Skeletal muscle cell (primary cell): ENCODE measurements at regions not wholly inside any gene's neighbourhood (a gene's known extent, or its start where the extent isn't known, plus 50 kb on each side); places are given as distances from the start of the nearest gene placed in this dataset.
"Not testable (repeated sequence)": the region's sequence is repeated elsewhere in the genome, so short reads cannot be mapped to it uniquely, and the experiment has no call there.

Experiments
- DNase-seq: peaks from one replicate; pipeline ENCODE4 v3.0.0-alpha.2; 2010; ENCODE audit warnings: low read depth
- H3K4me3 ChIP-seq: 2 replicates; pipeline ENCODE4 v1.5.1; 2011; ENCODE audit warnings: low read depth, mild to moderate bottlenecking, control low read depth, low read length, moderate library complexity

DNA sequence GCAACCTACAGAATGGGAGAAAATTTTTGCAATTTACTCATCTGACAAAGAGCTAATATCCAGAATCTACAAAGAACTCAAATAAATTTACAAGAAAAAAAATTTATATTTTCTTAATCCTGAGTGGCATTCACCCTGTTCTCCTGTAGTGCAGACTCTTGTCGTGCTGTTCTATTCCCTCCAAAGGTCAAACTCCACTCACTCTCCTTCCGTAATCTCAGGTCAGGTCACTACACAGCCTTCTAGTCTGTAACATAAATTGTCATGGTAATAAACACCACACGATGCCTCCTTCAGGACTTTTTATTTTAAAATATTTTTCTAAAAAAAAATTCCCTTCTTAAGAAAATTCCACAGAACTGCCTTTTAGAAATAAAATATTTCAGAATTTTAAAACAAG lies 417.9 kb upstream of the GCFC2 start:
- no peak for DNase-seq
- no peak overlapping the region for H3K4me3 ChIP-seq

DNA sequence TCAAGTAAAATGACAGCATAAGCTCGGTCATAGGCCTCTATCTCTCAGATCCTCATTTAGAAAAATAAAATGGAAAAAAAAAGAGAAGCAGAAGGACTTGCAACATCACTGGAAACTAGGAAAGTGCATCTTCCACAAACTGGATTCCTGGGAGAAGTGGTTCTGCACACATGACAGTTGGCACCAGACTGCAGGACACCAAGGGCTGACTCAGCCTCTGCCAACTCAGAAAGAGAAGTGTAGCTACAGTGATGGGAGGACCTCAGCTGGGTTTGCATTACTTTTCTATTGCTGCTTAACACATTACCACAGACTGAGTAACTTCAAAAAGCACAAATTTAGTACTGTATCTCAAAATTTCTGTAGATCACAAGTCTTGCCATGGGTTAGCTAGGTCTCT lies 409.5 kb upstream of the GCFC2 start:
- H3K4me3 ChIP-seq = no peak overlapping the region
- DNase-seq = no peak

DNA sequence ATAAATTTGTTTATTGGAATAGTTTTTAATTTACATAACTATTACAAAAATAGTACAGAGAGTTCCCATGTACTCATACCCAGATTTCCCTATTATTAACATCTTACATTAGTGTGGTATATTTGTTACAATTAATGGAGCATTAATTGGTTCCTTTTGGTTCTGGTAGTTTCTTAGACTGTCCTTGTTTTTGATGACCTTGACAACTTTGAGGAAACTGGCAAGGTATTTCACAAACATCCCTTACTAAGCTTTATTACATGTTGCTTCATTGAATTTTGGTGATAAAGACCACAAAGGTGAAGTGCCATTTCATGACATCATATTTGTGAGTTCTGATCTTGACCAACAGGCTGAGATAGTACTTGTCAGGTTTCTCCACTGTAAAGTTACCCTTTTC lies 379.0 kb upstream of the GCFC2 start:
- no peak for DNase-seq
- H3K4me3 ChIP-seq = no peak overlapping the region

DNA sequence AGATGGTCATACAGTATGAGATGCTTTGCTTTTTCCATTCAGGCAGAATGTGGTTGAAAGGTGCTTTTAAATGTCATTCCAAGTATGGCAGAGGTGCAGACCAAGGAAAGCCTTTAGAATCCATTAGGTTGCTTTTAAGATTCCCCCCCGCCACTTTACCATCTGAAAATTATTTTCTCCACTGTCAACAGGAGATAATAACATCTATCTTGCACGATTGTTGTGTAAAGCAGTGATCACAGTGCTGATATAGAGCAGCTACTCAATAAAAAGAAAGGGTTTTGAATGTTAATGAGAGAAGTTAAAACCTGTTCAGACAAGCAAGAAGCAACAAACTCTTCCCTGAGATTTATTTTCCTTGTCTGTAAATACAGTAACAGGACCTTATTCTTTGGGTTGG lies 372.5 kb upstream of the GCFC2 start:
- H3K4me3 ChIP-seq = no peak overlapping the region
- no peak for DNase-seq

DNA sequence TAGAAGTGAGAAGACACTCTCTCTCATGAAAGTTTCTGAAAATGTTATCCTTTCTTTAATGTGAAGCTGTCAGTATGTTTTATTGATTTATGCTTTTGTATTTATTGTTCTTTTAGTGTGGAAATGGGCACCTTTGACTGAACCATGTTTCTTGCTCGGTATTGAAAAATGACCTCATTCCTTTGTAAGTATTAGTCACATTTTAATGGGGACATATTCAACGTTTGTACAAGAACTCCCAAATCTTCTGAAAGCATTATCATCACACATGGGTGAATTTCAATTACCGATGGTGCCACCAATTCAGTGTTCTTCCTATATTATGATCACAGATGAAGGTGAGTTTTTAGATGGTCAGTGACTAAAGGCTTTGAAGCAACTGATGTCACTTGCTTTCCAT lies 371.8 kb upstream of the GCFC2 start:
- no peak for DNase-seq
- H3K4me3 ChIP-seq = no peak overlapping the region

DNA sequence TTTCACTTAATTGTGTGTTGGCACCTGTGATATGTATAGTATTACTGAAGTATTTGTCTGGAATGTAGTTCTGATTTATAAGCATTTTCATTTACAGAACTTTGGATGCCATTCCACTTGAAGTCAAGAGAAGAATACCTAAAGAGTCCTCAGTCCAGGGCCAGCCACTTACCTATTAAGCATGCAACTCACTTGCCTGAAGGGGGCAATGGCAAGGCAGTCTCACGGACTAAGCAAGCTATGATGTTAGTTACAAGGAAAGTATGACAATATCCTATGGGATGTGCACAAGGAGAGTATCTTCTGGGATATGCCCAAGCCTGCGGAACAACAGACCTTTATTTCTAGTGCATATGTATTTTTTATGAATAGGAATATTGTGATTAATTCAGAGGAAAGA lies 369.4 kb upstream of the GCFC2 start:
- H3K4me3 ChIP-seq = no peak overlapping the region
- DNase-seq = no peak

DNA sequence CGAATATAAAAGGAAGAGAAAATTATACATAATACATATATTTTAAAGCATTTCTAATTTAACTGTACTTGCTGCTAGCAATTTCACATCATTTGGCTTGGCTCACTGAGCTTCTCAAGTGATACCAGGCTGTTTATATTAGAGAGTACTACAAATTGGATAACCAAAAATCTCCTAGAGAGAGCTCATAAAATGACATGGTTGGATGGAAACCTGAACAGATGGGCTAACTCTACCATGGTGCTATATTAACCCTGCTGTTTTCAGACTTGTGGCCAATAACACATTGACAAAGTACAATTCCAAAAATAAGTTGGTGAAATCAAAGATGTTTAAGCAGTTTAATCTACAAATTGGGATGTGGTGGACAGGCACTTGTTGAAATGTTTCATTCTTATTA lies 364.4 kb upstream of the GCFC2 start:
- H3K4me3 ChIP-seq = no peak overlapping the region
- DNase-seq = no peak

DNA sequence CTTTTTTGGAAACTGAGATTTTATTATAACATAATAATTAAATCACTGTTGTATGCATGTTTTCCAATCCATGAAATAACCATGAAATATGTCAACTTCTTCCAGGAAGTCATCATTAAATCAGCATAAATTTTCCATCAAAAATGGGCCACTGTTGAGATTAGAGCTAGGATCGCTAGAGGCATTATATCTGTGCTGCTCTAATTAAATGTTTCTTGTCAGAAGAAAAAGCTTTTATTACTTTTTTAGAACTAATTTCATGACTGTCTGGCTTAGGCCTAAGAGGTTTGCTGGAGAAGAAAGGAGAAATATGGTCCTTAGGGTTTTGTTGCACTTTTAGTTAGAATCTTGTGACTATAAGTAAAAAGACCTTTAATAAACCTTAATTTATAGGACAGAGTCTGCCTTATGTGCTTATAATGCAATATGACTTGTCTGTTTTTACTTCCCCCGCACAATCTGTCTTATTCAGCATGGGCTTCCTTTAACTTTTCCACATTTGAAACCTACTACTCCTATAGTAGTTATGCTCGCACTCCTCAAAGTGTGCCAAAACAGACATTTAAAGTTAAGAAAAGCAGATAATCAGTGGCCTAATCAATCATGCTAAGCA lies 363.4 kb upstream of the GCFC2 start:
- DNase-seq = no peak

DNA sequence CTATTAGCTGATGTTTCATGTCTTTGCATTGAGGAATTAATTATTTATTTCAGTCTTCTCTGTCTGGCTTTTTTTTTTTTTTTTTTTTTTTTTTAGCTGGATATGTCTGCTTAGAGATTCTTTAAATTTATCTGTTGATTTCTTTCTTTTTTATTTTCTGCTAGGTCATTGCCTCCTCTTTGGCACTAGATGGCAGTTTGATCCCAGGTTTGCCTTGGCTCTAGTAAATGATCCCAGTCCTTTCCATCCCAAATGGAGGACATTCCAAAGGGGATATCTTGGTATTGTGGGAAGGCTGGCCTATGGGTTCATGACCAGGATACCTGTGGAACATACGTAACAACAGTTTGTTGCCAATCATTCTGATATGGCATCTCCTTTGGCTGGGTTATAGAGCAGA lies 339.5 kb upstream of the GCFC2 start:
- no peak overlapping the region for H3K4me3 ChIP-seq
- DNase-seq = no peak

More for the DNA sequence above, 363.4 kb upstream of the GCFC2 start:
- no peak overlapping the region for H3K4me3 ChIP-seq

DNA sequence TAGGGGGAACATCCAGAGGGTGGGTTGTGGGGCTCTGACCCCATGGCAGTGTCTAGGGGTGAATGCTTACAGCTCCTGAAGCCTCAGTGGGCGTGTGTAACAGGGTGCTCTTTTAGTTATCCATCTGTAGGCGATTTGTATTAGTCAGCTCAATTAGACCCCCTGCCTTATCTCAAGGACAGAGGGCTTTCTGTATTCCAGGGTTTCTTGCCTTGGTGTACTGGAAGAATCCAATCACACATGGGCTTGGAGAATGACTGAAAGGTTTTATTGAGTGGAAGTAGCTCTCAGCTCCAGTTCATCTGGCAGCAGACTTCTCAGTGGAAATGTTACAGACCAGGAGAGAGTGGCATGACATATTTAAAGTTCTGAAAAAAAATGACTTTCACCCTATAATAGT lies 334.0 kb upstream of the GCFC2 start:
- no peak for DNase-seq

DNA sequence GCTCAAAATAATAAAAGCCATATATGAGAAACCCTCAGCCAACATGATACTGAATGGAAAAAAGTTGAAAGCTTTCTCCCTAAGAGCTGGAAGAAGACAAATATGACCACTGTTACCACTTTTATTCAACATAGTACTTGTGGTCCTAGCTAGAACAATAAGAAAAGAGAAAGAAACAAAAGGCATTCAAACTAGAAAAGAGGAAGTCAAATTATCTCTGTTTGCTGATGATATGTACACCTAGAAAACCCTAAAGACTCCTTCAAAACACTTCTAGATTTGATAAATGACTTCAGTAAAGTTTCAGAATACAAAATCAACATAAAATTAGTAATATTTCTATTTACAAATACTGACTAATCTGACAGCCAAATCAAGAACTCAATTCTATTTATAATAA lies 328.8 kb upstream of the GCFC2 start:
- no peak overlapping the region for H3K4me3 ChIP-seq
- DNase-seq = no peak

More for the DNA sequence above, 334.0 kb upstream of the GCFC2 start:
- H3K4me3 ChIP-seq = no peak overlapping the region

DNA sequence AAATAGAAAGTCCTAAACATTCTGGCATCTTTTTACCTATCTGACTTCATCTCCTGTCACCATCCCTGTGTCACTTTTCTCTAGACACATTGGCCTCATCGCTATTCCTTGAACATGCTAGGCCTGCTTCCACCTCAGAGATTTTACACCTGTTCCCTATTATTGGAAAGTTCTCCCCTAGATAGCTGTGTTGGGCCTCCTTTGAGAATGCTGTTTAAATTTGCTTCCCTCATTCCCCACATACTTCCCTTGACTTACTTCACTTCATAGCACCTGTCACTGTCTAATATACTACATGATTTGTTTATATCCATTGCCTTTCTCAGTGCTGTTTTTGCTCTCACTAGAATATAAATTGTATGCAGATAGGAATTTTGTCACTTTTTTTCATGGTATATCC lies 317.0 kb upstream of the GCFC2 start:
- no peak for DNase-seq

DNA sequence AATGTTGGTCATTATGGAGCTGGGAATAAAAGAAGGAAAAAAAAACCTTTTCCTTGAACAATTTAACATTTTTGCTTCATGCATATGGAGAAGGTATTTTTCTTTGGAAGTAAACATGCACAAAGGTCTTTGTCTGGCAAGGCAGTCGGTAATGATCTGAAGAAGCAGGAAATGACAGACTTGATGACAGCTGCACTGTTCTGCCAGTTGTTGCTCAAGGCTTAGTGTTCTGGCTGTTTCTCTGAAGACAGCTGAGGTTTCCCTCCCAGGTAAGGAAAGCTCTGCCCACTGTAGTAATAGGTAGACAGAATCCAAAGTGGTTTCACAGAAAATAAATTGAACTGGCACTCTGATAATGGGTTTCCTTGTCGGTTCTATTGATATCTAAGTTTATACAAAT lies 308.4 kb upstream of the GCFC2 start:
- no peak for DNase-seq
- no peak overlapping the region for H3K4me3 ChIP-seq

More for the DNA sequence above, 317.0 kb upstream of the GCFC2 start:
- H3K4me3 ChIP-seq = no peak overlapping the region

DNA sequence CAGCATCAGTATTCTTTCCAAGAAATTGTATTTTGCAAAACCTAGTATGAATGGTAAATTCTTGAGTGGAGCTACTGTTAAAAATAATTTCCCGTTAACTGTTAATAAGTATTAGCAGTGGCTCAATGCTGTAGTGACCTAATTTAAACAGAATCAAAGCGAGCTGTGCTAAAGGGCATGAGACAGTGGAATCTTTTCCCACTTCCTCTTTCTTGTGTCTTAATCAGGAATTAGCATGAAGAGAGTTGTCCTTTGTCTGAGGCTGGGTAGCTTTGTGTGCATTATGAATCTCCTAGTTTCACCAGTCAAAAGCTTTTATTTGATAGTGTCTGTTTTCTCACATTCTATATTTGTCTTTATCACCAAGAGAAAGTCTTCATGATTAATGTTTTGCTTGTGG lies 298.8 kb upstream of the GCFC2 start:
- no peak for DNase-seq

DNA sequence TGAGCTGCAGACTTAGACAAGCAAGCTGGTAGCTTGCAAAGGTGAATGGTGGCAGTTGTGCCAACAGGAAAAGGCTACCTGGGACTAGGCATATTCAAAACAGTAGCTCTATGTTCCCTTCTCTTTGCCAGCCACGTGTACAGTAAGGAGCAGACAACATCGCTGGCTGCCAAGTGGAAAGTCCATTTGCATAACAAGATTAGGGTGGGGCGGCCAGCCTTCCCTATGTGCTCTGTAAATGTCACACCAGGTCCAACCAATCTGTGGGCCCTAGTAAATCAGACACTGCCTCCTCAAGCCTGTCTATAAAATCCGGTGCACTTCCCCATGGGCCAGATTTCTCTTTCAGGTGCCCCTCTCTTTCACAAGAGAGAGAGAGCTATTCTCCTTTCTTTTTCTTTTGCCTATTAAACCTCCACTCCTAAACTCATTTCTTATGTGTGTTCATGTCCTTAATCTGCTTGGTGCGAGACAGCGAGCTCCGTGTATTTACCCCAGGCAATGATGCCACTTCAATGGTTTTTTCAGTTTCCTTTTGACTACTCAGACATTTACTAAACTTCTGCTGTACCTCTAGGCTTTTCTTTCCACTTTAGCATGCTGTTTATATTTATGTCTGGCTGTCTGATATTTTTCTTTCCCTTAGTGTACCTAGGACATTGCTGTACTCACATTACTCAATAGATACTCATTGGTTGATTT lies 297.4 kb upstream of the GCFC2 start:
- no peak for DNase-seq
- no peak overlapping the region for H3K4me3 ChIP-seq

More for the DNA sequence above, 298.8 kb upstream of the GCFC2 start:
- H3K4me3 ChIP-seq = no peak overlapping the region

DNA sequence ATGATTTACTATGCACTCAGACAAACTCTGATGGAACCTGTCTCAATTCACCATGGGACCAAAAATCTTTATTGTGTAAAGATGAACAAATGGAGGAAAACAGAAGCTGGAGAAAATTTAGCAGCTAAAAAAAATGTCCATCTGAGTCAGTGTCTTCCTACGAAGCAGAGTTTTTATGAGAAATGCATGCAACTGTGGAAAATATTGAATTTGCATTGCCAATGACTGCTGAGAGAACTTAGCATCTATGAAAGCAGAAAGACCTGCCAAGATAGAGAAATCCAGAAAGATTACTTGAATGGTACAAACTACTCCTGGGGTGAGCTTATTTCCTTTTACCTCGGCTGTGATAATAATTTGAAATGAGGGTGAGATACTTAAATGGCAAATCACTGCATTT lies 289.7 kb upstream of the GCFC2 start:
- no peak overlapping the region for H3K4me3 ChIP-seq
- no peak for DNase-seq

DNA sequence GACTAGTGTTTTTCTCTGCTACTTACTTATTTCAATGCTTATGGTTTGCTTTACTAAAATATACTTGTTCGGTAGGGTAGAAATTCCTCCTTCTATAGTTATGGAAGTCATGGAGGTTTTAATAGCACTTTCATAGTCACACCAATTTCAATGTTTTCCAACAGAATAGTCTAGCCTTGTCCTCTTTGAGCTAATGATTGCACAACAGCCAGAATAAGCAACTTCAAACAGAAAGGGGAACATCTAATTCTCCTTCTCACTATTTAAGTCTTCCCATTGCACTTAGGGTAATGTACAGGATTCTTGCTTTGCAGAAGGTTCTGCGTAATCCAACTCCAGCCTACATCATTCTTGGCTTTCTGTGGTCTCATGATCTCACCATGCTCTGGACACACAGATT lies 287.7 kb upstream of the GCFC2 start:
- H3K4me3 ChIP-seq = no peak overlapping the region
- no peak for DNase-seq

DNA sequence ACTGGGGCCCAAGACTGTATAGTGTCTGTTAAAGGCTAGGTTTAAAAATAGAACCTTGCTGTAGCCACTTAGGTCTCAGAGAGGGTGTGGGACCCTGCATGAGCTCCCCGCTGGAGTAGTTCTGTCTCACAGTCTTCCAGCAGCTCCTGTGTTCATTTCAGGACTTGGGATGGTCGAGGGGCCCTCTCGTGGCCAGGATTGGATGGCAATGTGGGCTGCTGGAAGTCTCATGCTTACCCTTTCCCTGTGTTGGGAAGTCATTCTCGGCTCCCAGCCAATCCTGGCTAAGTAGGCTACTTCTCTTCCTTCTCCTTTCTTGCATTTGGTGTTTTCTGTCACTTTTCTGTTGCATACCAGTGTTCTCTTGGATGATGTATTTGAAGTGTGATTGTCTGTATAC lies 284.0 kb upstream of the GCFC2 start:
- H3K4me3 ChIP-seq = no peak overlapping the region
- DNase-seq = no peak

DNA sequence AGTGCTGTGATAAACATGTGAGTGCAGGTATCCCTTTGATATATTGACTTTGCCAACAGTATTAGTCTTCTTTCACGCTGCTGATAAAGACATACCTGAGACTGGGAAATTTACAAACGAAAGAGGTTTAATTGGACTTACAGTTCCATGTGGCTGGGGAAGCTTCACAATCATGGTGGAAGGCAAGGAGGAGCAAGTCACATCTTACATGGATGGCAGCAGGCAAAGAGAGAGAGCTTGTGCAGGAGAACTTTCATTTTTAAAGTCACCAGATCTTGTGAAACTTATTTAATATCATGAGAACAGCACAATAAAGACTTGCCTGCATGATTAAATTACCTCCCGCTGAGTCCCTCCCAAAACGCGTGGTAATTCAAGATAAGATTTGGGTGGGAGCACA lies 277.9 kb upstream of the GCFC2 start:
- DNase-seq, H3K4me3 ChIP-seq: not testable (repeated sequence)

DNA sequence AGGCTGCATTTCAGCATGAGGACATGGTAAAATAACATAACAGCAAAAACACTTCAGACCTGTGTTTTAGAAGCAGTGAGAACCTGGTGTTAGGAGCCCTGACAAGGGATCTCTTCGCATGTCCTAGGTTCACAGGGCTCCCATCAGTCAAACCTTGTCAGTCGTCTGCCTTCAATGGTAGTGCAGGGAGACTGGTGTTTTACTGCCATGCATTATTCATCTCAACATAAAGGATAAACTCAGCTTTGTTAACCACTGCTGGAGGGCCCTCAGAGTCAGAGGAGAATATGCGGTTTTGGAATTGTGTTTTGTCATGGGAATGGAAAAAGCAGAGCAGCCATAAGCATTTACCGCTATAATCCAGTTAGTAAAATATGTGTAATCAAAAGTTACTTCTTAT lies 275.9 kb upstream of the GCFC2 start:
- DNase-seq = no peak
- no peak overlapping the region for H3K4me3 ChIP-seq

DNA sequence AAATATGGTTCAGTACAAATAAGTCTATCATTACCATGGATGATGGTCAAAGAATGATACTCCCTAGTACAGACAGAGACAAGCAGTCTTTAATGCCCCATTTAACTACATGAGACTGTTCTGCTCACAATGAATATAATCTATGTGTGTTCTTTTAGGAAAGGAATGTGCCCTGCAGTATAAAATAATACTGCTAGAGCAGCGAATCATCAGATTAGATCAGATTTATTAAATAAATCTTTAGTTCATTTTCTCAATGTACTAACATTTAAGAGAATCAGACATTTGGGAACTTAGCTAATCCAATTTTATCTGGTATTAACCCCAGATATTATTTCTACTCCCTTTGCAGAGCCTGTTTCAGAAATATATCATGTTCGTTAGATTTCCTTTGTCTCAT lies 272.0 kb upstream of the GCFC2 start:
- DNase-seq = no peak
- no peak overlapping the region for H3K4me3 ChIP-seq
